CD4-positive, alpha-beta T cell treated with Interleukin-4 for 1 hour (primary cell): ENCODE measurements at regions not wholly inside any gene's neighbourhood (a gene's known extent, or its start where the extent isn't known, plus 50 kb on each side); places are given as distances from the start of the nearest gene placed in this dataset.
"Not testable (repeated sequence)": the region's sequence is repeated elsewhere in the genome, so short reads cannot be mapped to it uniquely, and the experiment has no call there.

ENCODE experiments used
- DNase-seq, 2 donors: peaks; one replicate each; pipeline ENCODE4 v3.0.0-alpha.2; 2020 to 2022

- no peak for DNase-seq
These were observed 249.9 kb downstream of the CALCRL start for GRCh38 chr2:187198136-187198535.

- DNase-seq, result no peak
These were observed 254.0 kb downstream of the CALCRL start for GRCh38 chr2:187194049-187194448.

GRCh38 chr2:187188783-187189631, 259.0 kb downstream of the CALCRL start:
- no peak for DNase-seq

GRCh38 chr2:187187519-187187918, 260.5 kb downstream of the CALCRL start:
- no peak for DNase-seq

- DNase-seq, result no peak
These were observed 267.5 kb downstream of the CALCRL start for GRCh38 chr2:187180529-187180928.

GRCh38 chr2:187178876-187179275, 269.2 kb downstream of the CALCRL start:
- DNase-seq, result not testable (repeated sequence)

- DNase-seq, result no peak
These were observed 270.8 kb downstream of the CALCRL start for GRCh38 chr2:187177253-187177652.

- no peak for DNase-seq
These were observed 273.5 kb downstream of the CALCRL start for GRCh38 chr2:187174582-187174981.

- no peak for DNase-seq
These were observed 276.7 kb downstream of the CALCRL start for GRCh38 chr2:187171318-187171717.

- DNase-seq, result no peak
These were observed 278.2 kb downstream of the CALCRL start for GRCh38 chr2:187169864-187170263.

- peak in 1 of 2 donors; percentile 19 for DNase-seq
These were observed 279.0 kb downstream of the CALCRL start for GRCh38 chr2:187168720-187169713.

- no peak for DNase-seq
These were observed 280.6 kb downstream of the CALCRL start for GRCh38 chr2:187167491-187167890.

- DNase-seq, result no peak
These were observed 282.0 kb downstream of the CALCRL start for GRCh38 chr2:187165936-187166610.

- DNase-seq, result no peak
These were observed 289.6 kb downstream of the CALCRL start for GRCh38 chr2:187158452-187158851.

- DNase-seq, result no peak
These were observed 291.0 kb downstream of the CALCRL start for GRCh38 chr2:187157046-187157445.

- no peak for DNase-seq
These were observed 292.6 kb downstream of the CALCRL start for GRCh38 chr2:187155476-187155875.

- no peak for DNase-seq
These were observed 297.4 kb downstream of the CALCRL start for GRCh38 chr2:187150670-187151069.

GRCh38 chr2:187148059-187148714, 299.2 kb upstream of the ZSWIM2 start:
- no peak for DNase-seq

- DNase-seq, result no peak
These were observed 294.6 kb upstream of the ZSWIM2 start for GRCh38 chr2:187143537-187143936.

- DNase-seq, result no peak
These were observed 290.5 kb upstream of the ZSWIM2 start for GRCh38 chr2:187139469-187139868.

- DNase-seq, result peak in 1 of 2 donors; percentile 14
These were observed 289.3 kb upstream of the ZSWIM2 start for GRCh38 chr2:187138265-187138664.

GRCh38 chr2:187136646-187137045, 287.7 kb upstream of the ZSWIM2 start:
- no peak for DNase-seq
